Stimulated activated CD4-positive, alpha-beta T cell treated with anti-CD3 and anti-CD28 coated beads, Interleukin-2, amount 100 ng/mL, for 48 hours (primary cell): ENCODE measurements at regions not wholly inside any gene's neighbourhood (a gene's known extent, or its start where the extent isn't known, plus 50 kb on each side); places are given as distances from the start of the nearest gene placed in this dataset.

Source experiments
- DNase-seq, 2 donors: peaks; one replicate each; pipeline ENCODE4 v3.0.0-alpha.2; 2020

GRCh38 chr17:14940938-14941265, 324.2 kb downstream of the PMP22 start:
- DNase-seq = no peak

DNA sequence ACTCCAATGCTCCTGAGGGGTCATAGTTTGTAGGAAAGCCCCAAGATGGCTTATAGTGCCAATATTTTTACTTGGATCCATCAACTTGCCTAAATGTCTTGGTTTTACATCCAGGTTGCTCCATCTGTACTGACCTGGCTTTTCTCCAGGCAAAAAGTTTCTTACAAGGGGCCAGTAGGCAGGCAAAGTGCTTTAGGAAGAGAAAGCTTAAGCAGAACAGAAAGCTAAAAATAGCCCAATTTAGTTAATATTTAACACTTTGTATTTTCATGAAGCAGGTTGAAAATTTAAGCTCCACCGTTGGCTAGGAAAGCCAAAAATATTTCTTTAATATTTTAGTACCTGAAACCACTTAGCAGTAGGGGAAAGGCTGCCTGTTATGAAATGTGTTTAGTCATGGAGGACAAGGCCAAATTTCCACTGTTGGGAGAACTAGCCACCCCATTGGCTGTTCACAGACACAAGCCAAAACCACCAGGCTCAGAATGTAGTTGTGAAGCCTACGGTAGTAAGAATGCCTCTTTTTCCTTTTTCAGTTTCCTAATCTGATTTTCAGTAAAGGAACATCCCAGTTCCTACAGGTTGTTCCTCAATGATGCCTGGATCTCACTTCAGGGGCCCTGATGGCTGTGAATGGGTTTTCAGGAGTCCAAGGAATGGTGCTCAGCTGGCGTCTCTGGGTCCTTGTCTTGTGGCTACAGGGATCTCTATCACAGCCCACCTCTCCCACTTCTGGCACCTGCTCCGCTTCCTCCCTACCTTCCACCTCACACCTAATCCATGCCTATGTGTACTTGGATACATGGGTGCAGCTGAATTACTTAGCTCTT, 324.8 kb downstream of the PMP22 start:
- no peak for DNase-seq

DNA sequence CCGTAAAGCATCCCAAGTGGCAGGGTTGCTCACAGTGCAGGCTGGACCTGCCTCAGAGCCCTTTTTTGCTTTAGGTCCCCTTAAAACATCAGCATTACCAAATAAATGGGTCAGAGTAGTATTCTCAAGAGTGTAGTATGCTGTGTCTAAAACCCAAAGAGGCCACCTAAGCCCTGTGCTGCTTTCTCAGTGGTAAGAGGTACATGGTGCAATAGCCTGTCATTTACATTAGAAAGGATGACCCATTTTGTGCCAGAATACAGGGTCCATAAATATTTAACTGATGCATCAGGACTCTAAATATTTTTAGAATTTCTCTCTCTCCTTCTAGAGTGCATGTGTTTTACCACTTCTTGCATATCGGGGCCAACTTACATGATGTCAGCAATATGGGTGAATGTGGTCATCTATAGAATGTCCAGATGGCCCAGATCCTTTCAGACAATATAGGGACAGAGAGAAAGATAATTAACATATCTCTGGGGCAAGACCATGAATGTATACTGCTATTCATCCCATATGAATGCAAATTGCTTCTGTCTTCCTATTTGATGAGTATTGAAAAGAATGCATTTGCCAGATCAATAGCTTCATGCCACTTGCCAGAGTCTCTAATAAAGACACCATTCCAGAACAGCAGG, 329.2 kb downstream of the PMP22 start:
- DNase-seq = no peak

DNA sequence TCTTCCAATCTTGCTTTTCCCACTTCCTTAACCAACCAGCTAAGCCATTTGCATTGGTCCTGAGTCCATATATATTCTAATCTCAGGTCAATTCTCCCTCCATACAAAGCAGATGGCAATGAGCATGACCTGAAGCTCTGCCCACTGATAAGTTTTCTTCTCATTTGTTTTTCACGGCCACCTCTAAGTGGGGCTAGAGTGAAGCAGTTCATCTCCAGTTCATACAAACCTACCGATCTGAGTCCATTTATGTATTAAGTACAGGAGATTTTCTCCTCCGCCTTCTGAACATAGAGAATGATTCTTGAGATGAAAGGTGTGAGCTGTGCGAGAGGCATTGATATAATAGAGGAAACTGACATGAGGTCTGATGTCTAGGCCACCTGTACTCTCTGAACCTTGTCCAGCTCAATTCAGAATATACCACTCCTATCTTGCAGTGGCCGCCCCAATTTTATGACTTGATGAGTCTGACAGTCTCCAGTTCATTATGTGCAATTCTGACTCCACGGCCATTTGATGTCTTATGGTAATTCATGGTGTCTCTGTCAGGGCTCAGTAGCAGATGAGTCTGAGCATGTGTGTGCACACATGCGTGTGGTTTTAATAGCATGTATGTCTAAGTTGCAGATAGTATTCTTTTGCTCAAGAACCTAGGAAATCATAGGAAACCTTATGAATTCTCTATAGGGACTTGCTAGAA, 329.8 kb downstream of the PMP22 start:
- no peak for DNase-seq

- DNase-seq = no peak
Observed at GRCh38 chr17:14933676-14934075, 331.4 kb downstream of the PMP22 start.

DNA sequence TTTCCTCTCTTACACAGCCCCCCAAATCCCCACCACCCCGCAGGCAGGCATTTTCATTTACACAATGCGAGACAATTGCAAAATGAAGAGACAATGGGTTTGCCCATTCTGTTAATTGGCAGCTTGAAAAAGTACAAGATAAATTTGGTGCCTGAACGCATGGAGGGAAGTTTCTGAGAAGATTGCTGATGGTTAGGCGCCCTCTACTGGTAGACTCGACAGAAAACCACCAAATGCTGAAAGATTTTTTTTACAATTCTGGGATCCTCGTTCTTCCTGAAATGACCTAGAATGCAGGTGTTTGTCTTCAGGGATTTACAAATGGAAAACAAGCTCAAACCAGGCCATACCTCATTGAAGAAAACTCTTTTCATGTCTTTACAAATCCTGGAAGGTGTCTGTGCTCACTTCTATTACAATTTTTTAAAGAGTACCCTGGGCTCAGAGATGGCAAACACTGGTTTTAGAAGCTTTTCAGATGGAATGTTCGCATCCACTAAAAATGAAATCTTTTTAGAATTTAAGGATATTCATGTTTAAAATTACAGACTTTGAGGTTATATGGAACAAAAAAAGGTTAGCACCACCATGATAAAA, 338.5 kb downstream of the PMP22 start:
- DNase-seq = peak; percentile 40 to 49

DNA sequence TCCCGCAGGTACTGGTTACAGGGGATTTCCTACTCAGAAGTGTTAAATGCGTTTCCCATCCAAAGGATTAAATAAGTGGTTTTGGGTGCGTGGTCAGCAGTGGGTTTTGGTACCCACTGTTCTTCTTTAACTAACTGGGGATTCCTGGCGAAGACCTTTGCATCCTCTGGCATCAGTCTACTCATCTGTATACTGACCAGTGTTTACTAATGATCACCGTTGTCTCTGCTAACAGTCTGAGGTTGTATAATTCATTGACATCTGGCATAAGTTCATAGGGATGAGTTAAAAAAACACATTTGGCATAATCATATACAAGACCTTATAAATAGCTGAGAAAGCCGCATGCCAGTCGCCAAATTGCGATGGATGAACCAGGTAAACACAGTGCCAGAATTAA, 339.1 kb downstream of the PMP22 start:
- no peak for DNase-seq

GRCh38 chr17:14925498-14925897, 339.6 kb downstream of the PMP22 start:
- no peak for DNase-seq

GRCh38 chr17:14923981-14924380, 341.1 kb downstream of the PMP22 start:
- DNase-seq = no peak

DNA sequence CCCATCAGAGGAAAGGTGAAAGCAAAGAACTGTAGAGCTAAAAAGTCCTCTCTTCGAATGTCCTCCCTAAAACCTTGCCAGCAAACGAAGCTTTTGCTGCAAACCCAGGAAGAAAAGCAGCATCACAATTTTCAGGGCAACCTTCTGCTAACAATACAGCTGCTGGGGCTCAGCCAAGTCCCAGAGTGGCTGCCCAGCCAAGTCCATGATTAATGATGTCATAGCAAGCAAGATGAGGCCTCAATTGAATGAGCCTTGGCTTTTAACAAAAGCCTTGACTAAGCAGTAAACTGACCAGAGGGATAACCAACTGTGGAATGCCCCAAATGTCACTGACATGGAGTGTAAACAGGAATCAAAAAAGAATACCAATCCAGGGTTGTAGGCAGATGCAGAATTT, 342.7 kb downstream of the PMP22 start:
- DNase-seq = no peak

GRCh38 chr17:14921936-14922335, 343.2 kb downstream of the PMP22 start:
- no peak for DNase-seq

DNA sequence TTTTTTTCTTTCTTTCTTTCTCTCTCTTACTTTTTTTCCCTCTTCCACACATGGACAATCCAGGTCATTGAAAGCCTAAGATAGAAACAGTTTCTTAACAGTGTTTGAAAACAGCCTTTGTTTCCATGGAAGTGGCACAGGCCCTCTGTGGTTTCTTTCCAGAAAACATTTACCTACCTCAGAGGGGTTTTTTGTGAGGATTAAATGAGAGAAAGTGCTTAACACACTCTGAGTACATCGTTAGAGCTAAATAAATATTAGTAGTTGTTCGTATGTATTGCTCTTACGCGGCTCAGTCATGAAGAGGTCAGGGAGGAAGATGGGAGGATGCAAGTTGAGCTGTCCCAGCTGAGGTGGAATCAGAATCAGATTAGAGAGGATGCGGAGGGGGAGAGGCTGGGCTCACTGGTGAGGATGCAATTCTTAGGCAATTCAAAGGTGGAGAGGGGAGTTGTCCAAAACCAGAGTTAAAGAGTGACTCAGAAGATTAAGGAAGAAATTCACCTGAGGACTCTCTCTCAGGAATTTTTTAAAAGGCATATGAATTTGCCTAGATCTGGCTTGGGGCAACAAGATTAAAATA, 345.4 kb downstream of the PMP22 start:
- DNase-seq = no peak

GRCh38 chr17:14919094-14919493, 346.0 kb downstream of the PMP22 start:
- DNase-seq = no peak

DNA sequence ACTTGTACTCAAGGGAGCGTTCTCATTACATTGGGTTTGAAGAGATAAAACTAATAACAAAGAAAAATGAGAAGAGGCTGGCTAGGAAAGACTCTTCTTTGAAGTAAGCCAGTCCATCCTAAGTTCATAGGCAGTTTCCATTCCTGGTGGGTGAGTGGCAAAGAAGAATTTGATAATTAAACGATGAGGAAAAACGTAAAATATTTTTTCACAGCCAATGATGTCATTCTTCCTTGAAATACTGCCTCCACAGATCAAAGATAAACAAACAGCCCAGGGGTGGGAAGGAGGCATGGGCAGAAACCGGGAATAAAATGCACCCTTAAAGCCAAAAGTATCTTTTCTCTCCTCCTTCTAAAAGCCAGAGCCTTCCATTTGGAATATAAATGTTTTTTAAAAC, 346.6 kb downstream of the PMP22 start:
- no peak for DNase-seq

DNA sequence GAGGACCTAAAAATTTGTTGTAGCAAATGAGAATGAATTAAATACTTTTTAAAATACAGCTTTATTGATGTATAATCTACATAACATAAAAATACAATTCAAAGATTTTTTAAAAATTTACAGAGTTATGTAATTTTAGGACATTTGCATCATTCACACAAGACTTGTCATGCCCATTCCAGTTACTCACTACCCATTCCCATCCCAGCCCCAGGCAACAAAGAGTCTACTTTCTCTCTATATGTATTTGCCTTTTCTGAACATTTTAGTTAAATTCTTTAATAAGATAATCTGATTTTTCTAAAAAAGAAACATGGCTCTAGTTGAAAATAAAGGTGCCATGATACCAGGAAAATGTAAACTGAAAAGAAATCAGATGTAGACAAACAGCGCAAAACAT, 354.2 kb downstream of the PMP22 start:
- DNase-seq = no peak

GRCh38 chr17:14904386-14904785, 360.7 kb downstream of the PMP22 start:
- DNase-seq = no peak

DNA sequence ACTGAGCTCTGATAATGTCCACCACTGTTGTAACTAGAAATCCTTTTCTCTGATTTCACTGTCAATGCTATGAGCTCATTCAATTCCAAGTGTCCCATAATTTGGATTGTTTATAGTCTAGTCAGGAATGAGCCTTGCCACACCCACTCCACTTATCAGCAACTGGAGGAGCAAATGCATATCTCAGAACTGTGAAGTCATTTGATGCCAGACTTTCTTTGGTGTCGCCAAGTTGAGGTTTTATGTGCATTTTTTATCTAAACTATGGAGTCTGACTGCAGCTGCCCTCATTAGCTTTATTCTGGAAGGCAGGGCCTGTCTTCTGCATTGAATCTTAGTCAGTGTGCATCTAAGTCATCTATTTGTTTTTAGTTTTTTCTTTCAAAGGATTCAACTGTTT, 361.3 kb downstream of the PMP22 start:
- DNase-seq = no peak

- DNase-seq = no peak
Observed at GRCh38 chr17:14902803-14903202, 362.3 kb downstream of the PMP22 start.

DNA sequence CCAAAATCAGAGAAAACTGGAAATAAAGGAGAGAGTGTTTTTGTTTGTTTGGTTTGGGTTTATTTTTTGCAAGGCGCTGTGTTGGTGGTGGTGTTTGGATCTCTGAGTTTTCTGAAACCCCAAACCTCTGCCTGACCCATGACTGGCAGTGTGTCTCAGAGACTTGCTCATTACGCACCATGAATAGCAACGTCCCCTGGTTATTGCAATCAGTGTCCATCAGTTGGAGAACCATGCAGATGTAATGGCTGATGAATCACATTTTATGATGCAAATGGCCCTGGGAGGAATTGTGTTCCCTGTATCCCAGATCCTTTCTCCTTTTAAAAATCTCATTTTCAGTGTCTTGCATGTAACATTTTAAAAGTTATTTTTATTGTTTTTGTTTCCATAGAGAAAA, 362.8 kb downstream of the PMP22 start:
- no peak for DNase-seq

- no peak for DNase-seq
Observed at GRCh38 chr17:14901376-14901775, 363.8 kb downstream of the PMP22 start.

DNA sequence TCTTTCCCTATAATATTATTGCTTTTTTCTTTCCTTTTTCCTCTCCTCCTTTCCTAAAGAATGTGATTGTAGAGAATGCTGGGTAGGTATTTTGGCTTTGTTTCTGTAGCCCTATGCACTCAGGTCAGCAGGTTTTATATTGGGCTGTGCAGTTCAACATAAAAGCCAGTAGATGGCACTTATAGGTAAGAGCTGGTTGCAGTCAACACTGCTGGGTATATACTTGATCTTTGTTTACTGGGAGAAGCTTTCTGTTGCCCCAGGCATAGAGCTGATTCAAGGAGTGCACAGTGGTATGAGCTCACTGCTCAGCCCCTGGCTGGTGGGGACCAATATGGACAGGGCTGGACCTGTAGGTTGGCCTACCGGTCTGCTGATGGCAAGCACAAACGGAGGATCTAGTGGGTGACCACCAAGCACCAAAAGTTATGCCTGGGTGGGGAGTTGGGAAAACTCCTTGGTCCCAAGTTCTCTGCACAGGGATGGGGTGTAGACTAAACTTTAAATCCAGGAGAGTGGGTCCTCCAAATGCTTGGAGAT, 378.9 kb downstream of the PMP22 start:
- DNase-seq = no peak

DNA sequence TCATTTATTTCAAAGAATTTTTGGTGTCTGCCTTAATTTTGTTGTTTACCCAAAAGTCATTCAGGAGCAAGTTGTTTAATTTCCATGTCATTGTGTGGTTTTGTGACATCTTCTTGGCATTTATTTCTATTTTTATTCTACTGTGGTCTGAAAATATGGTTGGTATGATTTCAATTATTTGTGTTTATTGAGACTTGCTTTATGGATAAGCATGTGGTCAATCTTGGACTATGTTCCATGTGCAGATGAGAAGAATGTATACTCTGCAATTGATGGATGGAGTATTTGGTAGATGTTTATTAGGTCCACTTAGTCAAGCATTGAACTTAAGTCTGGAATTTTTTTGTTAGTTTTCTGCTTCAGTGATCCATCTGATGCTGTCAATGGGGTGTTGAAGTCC, 383.0 kb downstream of the PMP22 start:
- DNase-seq = no peak
